HL-60/S4 treated with retinoic acid at 250 ng/mL for 4 days and 3 days (cell line): ENCODE measurements at regions not wholly inside any gene's neighbourhood (a gene's known extent, or its start where the extent isn't known, plus 50 kb on each side); places are given as distances from the start of the nearest gene placed in this dataset.

Experiments used
- in situ Hi-C: fragments of 300-500 bp; cut with MboI; formaldehyde crosslinking; loops from 2 replicates; pipeline ENCODE4 v1.7.0; 2022; ENCODE audit warnings: low sequenced_read_pairs

- in situ Hi-C loops, result no loop called here
Measured at GRCh38 chr2:147520817-147521216, 324.0 kb upstream of the ACVR2A start.

GRCh38 chr2:147519178-147519577, 325.7 kb upstream of the ACVR2A start:
- in situ Hi-C loops, result no loop called here

- in situ Hi-C loops, result no loop called here
Measured at GRCh38 chr2:147515213-147515612, 329.6 kb upstream of the ACVR2A start.

GRCh38 chr2:147512206-147512605, 332.6 kb upstream of the ACVR2A start:
- in situ Hi-C loops, result no loop called here

- in situ Hi-C loops, result no loop called here
Measured at GRCh38 chr2:147511491-147511948, 333.3 kb upstream of the ACVR2A start.

GRCh38 chr2:147509821-147510220, 335.0 kb upstream of the ACVR2A start:
- in situ Hi-C loops, result no loop called here

GRCh38 chr2:147506889-147507288, 337.9 kb upstream of the ACVR2A start:
- in situ Hi-C loops, result no loop called here

GRCh38 chr2:147502711-147503290, 342.0 kb upstream of the ACVR2A start:
- in situ Hi-C loops, result no loop called here

- in situ Hi-C loops, result no loop called here
Measured at GRCh38 chr2:147501968-147502367, 342.9 kb upstream of the ACVR2A start.

- in situ Hi-C loops, result no loop called here
Measured at GRCh38 chr2:147500819-147501395, 343.9 kb upstream of the ACVR2A start.

GRCh38 chr2:147500229-147500628, 344.6 kb upstream of the ACVR2A start:
- in situ Hi-C loops, result no loop called here

- in situ Hi-C loops, result no loop called here
Measured at GRCh38 chr2:147499785-147500184, 345.0 kb upstream of the ACVR2A start.

GRCh38 chr2:147495734-147496133, 349.1 kb upstream of the ACVR2A start:
- in situ Hi-C loops, result no loop called here

- in situ Hi-C loops, result no loop called here
Measured at GRCh38 chr2:147492471-147492870, 352.4 kb upstream of the ACVR2A start.

GRCh38 chr2:147491506-147491905, 353.3 kb upstream of the ACVR2A start:
- in situ Hi-C loops, result no loop called here

- in situ Hi-C loops, result no loop called here
Measured at GRCh38 chr2:147490401-147491261, 354.2 kb upstream of the ACVR2A start.

- in situ Hi-C loops, result no loop called here
Measured at GRCh38 chr2:147488472-147488871, 356.4 kb upstream of the ACVR2A start.

GRCh38 chr2:147487978-147488289, 356.9 kb upstream of the ACVR2A start:
- in situ Hi-C loops, result no loop called here

GRCh38 chr2:147487286-147487977, 357.4 kb upstream of the ACVR2A start:
- in situ Hi-C loops, result no loop called here

GRCh38 chr2:147485210-147485851, 359.5 kb upstream of the ACVR2A start:
- in situ Hi-C loops, result no loop called here

- in situ Hi-C loops, result no loop called here
Measured at GRCh38 chr2:147483911-147484310, 360.9 kb upstream of the ACVR2A start.
